Gastrocnemius medialis (tissue), 4 donors: ENCODE measurements at regions not wholly inside any gene's neighbourhood (a gene's known extent, or its start where the extent isn't known, plus 50 kb on each side); places are given as distances from the start of the nearest gene placed in this dataset.

Source experiments
- POLR2A ChIP-seq, 2 donors: fragments of 450-650 bp; IDR thresholded peaks; one replicate each; pipeline ENCODE4 v1.6.1; 2017; ENCODE audit warnings: antibody characterized with exemption in 2 of 2, mild to moderate bottlenecking in 2 of 2, moderate library complexity in 2 of 2
- TF ChIP-seq, protein P1 (sequence below), 5 experiments: fragments of 450-650 bp in 3 of 5; fragments of 200-600 bp in 2 of 5; sonication (generic) in 2 of 5; IDR thresholded peaks in 4 of 5; conservative IDR thresholded peaks in 1 of 5; 1 replicate in 4 of 5; 2 replicates in 1 of 5; pipeline ENCODE4 v1.5.1; 2016 to 2019; ENCODE audit warnings: antibody characterized with exemption in 5 of 5, mild to moderate bottlenecking in 3 of 5, moderate library complexity in 3 of 5

GRCh38 chr10:26952094-26952493, 91.3 kb upstream of the ABI1 start:
- TF ChIP-seq, protein P1, sequence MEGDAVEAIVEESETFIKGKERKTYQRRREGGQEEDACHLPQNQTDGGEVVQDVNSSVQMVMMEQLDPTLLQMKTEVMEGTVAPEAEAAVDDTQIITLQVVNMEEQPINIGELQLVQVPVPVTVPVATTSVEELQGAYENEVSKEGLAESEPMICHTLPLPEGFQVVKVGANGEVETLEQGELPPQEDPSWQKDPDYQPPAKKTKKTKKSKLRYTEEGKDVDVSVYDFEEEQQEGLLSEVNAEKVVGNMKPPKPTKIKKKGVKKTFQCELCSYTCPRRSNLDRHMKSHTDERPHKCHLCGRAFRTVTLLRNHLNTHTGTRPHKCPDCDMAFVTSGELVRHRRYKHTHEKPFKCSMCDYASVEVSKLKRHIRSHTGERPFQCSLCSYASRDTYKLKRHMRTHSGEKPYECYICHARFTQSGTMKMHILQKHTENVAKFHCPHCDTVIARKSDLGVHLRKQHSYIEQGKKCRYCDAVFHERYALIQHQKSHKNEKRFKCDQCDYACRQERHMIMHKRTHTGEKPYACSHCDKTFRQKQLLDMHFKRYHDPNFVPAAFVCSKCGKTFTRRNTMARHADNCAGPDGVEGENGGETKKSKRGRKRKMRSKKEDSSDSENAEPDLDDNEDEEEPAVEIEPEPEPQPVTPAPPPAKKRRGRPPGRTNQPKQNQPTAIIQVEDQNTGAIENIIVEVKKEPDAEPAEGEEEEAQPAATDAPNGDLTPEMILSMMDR (IDR thresholded peaks at IDR 0.05 in 4 of 5, conservative IDR thresholded peaks at IDR 0.05 in 1 of 5): no peak
- no peak for TF ChIP-seq POLR2A (IDR thresholded peaks at IDR 0.05)
